ENCODE measurements at regions not wholly inside any gene's neighbourhood (a gene's known extent, or its start where the extent isn't known, plus 50 kb on each side); places are given as distances from the start of the nearest gene placed in this dataset.
A peak's percentile ranks its signal among the peaks of the same experiment; 100 is the strongest.
"Not testable (repeated sequence)": the region's sequence is repeated elsewhere in the genome, so short reads cannot be mapped to it uniquely, and the experiment has no call there.

DNA sequence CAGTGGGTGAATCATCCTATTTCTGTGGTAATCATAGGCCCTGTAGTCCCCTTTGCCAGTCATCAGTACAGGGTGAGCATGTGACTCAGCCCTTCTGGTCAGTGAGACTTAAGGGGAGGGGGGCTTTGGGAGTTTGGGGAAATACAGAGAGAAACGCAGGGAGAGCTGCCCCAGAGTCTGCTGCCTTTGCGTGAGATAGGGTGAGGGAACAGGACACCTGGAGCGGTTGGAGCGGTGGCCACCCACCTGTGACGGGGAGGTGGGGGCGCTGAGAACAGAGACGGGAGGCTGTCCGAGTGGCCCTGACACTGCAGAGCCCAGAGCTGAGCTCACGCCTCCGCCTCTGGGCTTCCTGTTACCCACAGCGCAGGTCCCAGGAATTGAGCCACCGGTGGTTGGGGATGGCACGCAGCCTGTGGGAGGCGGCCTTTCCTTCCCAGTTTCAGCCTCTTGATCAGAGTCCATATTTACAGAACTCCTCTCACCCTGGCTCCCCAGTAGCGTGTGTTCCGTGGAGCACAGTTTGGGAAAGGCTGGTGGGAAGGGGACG, 92.0 kb upstream of the ERCC6L2 start:
- DNase-seq: no peak

DNA sequence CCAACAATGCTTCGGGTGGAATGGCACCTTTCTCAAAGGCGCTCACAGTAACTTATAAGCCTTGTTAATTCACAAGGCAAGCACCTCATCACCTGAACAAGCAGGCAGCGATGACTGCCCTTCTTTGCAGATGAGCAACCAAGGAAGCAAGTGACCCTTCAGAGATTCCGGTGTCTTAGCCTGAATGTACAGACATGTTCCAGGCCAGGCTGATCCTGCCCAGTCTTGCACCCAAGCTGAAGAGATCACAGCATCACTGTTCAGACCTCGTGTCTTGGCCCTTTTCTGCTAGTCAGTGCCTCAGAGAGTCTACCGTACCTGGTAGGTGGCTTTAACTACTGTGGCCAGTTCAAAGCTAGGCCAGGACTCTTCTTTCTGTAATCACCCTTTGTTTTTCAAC, 94.7 kb upstream of the ERCC6L2 start:
- no peak for DNase-seq

DNA sequence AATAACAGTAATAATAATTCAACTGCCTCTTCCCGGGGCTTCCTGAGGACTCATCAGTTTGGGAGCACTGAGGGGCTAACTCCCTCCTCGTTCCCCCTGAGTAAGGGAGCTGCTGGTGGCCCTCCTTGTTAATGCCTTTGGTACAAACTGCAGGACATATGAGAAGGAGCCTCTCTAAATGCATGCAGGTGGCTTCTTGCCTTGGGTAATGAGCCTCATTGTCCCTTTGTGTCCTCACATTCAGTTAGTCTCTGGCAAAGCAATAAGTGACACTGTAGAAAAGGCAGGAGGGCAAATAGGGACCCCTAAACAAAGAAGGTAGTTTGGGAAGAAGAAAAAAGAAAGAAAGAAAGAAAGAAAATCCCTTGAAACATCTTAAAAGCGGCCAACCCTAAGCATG, 95.4 kb upstream of the ERCC6L2 start:
- no peak for DNase-seq

DNA sequence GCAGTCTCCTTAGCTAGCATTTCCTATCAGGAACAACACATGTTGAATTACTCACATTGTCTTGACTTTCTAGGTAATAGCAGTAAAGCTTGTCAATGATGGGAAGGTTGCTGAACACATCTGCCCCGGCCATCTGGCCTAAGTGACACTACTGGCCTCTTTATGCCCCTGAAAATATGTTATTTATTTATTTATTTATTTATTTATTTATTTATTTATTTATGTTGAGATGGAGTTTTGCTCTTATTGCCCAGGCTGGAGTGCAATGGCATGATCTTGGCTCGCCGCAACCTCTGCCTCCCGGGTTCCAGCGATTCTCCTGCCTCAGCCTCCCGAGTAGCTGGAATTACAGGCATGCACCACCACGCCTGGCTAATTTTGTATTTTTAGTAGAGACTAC, 95.9 kb upstream of the ERCC6L2 start:
- DNase-seq: not testable (repeated sequence)

DNA sequence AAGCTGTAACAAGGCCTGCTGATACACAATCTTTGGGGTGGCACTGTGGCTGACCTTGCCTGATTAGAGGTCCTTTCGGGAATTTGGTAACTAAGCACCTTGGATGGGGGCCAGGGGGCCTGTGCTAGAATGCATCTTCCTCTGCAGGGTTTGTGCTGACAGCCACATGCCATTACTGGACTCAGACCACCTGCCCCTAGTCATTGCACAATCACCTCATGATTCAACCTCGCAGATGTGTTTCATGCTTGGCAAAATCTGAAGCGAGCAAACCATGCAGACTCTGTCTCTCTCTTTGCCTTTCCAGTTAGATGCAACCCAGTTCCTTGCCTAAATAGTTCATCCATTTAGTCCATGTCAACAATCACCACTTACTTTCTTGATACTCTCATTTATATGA, 96.5 kb upstream of the ERCC6L2 start:
- DNase-seq: no peak

DNA sequence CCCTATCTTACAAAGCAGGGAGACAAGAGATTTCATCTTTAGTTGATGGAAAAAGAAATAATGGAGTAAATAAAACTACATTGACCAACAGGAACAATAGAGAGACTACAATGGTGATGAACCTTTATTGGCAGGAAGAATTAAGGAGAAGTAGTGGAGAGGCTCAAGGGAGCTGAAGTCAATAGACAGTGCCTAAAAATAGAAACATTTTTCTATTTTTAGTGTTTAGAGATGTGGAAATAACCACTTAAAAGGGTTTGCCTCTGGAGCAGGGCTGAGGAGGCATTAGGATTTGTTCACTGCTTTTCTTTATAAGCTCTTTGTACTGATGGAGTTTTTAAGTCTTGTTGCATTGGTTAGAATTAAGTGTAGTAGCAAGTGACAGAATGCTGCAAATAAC, 98.4 kb upstream of the ERCC6L2 start:
- peak; percentile 2 for DNase-seq

DNA sequence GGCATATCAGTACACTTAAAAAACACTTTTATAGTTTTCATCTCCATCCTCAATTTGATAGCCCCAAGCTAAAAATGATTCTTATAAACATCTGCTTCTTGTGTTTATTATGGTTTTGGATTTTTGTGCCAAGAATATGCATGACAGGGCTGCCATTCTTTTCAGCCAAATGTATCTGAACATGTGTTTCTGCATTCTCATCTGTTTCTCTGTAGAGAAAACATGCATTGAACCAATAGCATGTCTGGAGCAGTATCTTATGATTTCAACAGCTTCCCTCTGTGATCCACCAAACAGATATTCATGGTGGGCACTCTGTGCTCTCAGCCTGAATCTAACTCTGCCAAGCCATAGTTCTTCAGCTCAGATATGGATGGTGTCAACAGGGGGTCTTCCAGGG, 99.3 kb upstream of the ERCC6L2 start:
- no peak for DNase-seq

DNA sequence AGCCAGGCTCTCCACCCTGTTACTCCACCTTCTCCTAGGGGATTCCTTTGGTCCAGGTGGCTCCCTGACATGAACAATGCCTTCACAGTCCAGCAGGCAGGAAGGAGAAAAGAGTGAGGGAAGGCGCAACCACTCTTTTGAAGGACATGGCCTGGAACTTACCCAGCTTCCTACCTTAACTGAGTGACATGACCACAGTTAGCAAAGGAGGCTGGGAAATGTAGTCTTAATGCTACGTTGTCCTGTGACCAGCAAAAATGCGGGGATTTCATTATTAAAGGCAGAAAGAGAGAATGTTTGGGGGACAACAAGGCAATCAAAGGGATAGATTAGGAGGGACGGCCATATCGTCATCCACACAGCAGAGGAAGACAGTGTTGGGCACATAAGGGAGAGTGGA, 100.3 kb upstream of the ERCC6L2 start:
- DNase-seq: no peak

DNA sequence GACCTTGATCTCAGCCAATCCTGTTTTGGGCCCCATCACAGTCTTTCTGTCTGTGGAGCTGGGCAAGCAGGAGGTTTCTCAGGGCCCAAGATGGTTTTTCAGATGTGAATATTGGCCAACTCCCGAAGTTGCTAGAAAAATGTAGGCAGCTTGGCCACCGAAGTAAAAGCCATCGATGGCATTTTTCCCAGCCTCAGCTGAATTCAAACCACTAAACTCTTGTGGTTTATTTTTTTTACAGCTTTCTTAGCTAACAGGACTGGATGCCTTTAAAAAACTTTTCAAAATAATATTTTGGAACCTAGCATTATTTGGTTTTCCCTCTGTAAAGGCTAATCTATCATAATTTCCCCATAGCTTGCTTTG, 102.5 kb upstream of the ERCC6L2 start:
- DNase-seq: no peak

DNA sequence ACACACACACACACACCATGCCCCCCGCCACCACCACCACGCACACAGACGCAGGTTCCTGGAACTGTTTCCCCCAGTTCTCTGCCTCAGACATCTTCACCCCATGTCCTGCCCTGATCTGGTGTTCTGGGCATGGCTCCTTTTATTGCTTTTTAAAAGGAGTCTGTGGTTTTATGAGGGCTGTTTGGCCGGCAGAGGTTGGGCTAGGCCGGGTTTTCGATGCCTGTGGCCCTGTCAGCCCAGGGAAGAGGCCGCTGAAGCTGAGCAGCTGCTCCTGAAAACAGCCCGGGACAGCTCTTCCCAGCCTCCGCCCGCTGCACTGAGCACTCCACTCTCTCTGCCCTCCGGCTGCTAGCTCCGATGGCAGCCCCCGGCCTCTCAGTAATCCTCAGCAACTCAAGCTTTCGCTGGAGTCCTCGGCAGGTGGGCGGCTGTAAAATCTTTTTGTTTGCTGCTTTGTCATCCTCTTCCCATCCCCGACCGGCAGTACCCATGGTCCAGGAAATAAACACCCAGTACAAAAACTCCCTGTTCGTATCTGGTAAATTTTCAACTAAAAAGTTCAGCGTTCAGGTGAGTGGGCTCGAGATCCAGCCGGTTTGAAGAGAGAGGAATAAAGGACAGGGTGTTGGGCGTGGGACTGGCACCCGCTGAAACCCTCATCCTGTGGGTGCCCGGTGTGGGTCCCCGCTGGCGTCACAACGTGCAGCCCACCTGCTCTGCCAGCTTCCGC, 103.0 kb upstream of the ERCC6L2 start:
- DNase-seq: peak; percentile 52

DNA sequence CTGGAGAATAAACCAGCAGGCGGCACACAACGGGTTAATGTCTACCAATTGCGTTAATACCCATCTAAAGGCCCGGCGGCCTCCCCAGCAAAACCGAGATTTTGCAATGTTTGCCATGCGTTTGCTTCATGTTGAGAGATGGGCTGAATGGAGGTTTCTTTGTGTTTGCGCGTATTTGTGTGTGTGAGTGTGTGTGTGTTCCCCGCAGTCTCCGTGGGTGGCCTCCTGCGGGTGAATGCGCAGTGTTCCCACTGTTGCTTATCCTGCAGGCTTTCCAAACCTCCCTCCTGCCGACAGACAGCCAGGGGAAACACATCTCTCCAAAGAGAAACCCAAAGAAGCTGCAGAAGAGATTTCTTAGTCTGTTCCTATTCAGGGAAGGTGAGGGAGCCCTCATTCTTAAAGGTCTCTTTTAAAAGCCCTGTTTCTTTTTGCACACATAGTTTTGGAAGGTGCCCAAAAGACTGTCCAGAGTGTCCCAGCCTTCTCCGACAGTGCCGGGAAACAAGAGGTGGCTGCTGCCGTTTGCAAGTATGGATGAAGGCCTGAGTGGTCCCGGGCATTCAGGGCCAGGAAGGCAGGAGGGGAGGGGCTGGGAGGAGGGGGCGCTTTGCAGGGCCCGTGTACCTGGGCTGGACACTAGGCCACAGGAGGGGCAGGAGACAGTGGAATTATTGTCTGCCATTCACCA, 103.8 kb upstream of the ERCC6L2 start:
- no peak for DNase-seq

DNA sequence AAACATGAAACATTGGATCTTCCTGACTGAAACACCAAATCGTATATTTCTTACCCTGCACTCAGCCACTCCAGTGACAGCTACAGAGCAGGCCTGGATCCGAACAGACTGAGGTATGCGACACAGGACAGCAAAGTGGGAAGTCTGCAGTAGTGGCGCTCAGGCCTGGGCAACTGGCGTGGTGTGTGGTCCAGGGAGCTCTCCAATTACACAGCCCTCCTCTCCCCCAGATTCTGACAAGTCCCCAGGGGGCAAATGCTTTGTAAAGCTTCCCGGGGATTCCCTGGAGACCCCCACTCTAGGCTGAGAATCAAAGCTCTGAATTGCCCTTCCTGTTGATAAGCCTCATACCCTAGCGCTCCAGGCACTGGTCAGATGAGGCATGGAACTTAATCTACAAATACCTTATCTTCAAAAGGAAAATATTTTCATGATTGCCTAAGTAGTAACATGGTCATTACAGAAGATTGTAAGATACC, 104.8 kb upstream of the ERCC6L2 start:
- DNase-seq: no peak

DNA sequence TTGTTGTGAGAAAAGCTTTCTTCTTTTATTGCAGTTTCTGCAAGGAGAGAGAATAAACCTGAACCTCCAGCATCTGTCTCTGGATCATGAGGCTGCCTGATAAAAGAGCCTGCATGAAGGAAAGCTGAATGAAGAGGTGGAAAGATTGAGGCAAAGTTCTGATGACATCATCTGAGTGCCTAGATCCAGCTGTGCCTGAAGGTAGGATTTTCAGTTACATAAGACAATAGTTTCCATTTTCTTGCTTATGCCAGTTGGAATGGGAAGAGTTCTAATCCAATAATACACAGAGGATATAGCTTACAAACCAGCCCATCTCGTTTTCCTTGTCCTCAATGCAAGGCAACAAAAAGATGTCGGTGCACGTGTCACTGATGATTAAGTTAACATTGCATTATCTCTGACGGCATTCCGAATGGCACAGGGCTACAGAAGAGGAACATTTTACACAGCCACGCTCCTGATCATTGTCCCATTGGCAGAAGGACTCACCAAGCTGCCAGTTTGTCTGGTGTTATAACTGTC, 105.5 kb upstream of the ERCC6L2 start:
- no peak for DNase-seq

DNA sequence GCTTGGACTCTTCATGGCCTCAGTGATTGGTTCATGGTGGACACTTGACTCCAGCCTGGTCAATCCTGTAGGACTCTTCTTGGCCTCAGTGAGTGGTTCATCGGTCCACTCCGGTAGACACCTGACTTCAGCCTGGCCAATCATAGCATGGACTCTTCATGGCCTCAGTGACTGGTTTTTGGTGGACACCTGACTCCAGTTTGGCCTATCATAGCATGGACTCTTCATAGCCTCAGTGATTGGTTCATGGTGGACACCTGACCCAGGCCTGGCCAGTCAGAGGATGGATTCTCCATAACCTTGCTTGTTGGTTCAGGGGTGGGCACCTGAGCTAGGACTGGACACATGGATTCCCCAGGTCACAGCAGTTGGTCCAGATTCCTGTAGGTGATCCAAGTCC, 106.0 kb upstream of the ERCC6L2 start:
- no peak for DNase-seq

DNA sequence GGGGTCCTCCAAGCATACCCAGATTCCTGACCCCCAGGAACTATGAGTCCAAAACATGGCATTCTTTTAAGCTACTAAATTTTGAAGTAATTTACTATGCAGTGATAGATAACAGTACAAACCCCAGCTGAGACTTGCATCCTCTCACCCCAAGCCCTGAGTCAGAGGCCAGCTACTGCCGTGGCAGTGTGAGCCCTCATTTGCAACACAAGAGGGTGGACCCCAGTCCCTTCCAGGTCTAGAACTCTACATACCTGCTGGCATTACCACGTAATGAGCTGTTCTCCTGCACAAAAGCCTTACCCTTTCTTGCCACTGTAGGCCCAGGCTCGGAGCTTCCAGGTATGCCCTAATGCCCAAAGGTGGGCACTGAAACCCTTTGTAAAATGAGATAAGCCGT, 108.6 kb upstream of the ERCC6L2 start:
- no peak for DNase-seq

DNA sequence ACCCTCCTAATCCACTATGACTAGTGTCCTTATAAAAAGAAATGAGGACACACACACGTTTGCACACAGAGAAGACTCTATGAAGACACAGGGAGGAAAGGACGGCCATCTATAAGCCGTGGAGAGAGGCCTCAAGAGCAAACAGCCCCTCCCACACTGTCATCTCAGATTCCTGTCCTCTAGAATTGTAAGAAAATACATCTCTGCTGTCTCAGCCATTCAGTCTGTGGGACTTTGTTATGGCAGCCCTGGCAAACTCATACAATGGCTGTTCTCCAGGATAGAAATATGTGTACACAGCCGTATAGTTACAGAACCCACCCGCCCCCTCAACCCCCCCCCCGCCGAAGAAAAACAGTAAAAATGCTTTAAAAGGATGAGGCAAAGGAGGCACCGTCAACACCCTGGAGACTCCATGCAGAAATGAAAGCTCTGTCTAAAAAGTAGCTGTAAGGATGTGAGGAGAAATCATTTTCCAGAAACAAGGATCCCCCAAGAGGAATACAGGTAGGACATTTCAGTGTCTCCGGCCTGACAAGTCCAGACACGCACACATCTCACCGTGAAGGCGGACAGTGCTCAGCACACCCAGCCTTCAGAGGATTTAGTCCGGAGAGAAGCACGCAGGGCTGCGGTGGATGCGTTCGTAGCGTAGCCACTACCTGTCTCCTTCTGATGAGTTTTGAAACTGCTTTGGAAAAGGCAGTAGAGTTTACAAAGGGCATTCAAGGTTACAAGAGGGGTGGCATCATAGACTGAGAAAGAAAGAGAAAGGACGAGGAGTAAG, 110.8 kb upstream of the ERCC6L2 start:
- DNase-seq: peak; percentile 34

DNA sequence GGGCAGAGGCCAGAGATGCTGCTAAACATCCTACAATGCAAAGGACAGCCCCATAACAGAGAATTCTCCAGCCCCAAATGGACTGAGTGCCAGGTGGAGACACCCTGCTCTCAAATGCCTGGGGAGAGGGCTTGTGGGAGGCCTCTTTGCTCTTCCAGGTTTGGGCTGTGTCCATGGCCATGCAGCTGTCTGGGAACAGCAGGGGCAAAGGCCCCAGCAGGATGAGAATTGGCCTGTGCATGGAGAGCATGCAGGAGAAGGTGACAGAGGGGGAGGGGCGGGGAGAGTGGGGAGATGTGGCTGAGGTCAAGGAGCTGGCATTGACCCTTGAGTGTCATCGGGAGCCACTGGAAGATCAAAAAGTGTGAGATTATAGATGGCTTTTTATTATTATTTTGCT, 111.5 kb upstream of the ERCC6L2 start:
- DNase-seq: no peak

DNA sequence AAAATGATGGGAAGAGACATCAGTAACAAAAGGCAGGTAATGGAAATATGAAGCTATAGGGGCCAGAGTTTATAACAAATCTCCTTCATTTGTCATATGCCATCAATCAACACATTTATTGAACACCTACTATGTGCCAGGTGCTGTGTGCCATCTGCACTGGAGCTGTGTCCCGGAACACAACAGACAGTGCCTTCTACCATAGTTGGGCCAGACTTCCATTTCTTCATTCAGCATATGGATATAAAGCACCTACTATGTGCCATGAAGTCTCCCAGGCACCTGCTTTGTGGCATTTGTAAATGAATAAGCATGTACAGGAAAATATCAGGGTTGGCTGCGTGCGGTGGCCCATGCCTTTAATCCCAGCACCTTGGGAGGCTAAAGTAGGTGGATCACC, 112.5 kb upstream of the ERCC6L2 start:
- DNase-seq: no peak

DNA sequence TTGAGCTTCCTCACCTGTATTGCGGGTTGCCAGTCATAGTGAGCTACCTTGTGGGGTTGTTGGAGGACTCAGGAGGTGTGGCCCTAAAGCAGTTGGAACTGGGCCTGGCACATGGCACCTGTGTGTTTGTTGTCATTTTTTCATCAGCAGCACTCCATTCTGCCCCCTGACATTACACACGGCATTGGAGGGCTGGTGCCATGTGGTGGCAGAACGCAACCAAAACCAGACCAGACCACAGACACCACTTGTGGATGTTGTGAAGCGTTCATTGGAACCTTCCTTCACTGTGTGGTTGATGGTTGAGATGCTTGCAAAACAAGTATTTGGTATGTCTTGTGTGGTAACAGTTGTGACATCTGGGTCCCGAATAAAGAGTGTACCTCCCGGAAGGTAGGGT, 113.2 kb upstream of the ERCC6L2 start:
- DNase-seq: no peak

DNA sequence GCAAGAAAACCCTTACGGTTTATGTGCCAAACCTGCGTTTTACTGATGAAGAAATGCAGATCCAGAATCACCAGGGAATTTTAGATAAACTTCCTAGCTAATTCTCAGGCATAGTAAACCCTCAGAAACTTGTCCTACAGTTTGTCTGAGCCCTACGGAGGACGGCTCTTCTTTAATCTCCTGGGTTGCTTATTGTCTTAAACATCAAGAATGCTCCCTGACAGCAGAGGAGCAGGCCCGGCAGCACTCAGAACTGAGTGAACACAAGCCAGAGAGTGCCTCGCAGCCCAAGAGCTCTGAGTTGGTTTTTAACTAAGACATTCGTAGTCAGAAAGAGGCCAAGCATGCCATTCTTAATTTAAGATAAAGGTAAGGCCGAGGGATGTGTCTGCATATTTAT, 114.7 kb upstream of the ERCC6L2 start:
- DNase-seq: no peak

DNA sequence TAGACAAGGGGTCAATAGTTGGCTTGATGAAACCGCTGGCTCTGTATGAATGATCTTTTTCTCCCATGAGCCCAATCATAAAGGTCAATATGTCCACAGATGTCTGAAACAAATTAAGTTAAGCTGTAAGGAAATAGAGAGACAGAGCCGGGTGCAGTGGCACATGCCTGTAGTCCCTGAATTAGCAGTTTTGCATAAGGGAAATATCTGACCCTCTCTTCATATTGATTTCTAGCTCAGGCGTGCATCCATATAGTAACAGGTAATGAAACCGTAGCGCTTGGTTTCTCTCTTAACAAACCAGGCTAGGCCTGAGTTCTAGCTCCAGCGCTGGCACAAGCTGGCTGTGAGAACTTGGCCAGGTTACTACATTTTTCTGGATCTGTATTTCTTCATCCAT, 118.1 kb upstream of the ERCC6L2 start:
- DNase-seq: no peak

DNA sequence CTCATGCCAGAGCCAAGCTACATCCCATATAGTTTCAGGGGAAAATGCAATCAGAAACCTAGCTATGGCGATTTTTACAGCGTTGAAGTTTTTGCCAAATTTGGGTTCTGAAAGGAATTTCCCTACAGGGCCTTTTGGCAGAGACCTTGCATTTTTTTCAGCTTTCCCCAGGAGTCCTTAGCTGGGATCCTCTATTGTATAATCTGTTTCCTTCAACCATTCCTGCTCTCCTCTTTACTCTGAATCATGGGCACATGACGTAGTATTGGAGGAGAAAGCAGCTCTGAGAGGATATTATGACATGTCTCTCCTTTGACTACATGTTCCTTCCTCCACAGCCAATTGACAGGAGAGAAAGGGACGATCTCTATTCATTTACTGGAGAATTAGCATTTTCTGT, 118.5 kb upstream of the ERCC6L2 start:
- no peak for DNase-seq

DNA sequence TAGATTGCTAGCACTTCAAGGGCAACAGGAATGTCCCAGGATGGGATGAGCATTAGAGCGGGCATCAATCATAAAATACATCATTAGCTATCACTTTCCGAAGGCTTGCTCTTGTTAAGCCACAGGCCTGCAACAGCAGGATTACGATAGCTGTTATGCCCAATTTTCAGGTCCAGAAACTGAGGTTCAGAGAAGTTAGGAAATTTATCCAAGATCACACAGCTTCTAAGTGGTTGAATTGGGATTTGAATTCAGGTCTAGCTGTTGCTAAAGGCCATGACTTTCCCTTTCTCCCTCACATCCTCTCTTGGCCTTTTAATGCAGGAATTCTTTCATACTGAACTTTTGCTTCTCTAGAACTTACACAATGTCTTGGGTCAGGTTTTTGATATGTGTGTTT, 119.4 kb upstream of the ERCC6L2 start:
- DNase-seq: no peak

DNA sequence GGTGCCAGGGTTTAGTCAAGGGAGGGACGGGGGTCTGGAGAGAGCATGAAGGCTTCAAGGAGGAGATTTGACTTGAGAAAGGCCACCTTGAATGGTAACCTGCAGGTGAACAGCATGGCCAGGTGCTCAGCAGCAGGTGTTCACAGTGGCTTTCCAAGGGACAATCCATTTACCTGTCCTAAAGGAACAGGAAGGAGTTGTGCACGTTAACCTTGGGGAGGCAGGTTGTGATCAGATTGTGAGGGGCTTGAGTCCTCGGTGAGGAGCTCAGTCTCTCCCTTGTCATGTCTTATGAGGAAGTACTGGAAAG, 120.1 kb upstream of the ERCC6L2 start:
- no peak for DNase-seq

Measured in NCI-H510A treated with DMSO at 0.1 percent for 48 hours (cell line).